OCI-LY3 (cell line): ENCODE measurements at regions not wholly inside any gene's neighbourhood (a gene's known extent, or its start where the extent isn't known, plus 50 kb on each side); places are given as distances from the start of the nearest gene placed in this dataset.

ENCODE experiments used
- EZH2phosphoT487 ChIP-seq: fragments of 200-600 bp; shearing (Covaris generic); IDR thresholded peaks from 2 replicates; pipeline ENCODE4 v1.6.1; 2018; ENCODE audit warnings: antibody characterized with exemption, mixed run types, low read depth
- TF ChIP-seq, protein P1 (sequence below): fragments of 200-600, 300-600 bp; sonication (generic); IDR thresholded peaks from 2 replicates; pipeline ENCODE4 v1.5.1; 2014; ENCODE audit warnings: antibody characterized with exemption, low read length, low read depth

DNA sequence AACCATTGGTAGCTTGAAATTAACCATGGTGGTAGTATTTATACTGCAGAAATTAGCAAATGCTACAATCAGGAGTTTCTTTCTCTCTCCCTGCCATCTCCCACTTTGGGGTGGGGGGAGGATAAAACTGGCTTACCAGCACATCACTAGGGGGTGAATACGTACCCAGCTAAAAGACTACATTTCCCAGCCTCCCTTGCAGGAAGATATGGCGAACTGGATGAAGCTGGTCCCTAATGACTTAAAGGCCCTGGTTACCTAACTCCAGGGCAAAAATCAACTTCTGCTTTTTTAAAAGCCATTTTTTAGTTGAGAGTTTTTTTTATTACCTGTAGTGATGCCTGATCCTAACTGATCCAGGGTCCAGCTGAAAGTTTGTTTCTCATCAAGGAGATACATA lies 70.3 kb upstream of the RAB12 start:
- TF ChIP-seq, protein P1, sequence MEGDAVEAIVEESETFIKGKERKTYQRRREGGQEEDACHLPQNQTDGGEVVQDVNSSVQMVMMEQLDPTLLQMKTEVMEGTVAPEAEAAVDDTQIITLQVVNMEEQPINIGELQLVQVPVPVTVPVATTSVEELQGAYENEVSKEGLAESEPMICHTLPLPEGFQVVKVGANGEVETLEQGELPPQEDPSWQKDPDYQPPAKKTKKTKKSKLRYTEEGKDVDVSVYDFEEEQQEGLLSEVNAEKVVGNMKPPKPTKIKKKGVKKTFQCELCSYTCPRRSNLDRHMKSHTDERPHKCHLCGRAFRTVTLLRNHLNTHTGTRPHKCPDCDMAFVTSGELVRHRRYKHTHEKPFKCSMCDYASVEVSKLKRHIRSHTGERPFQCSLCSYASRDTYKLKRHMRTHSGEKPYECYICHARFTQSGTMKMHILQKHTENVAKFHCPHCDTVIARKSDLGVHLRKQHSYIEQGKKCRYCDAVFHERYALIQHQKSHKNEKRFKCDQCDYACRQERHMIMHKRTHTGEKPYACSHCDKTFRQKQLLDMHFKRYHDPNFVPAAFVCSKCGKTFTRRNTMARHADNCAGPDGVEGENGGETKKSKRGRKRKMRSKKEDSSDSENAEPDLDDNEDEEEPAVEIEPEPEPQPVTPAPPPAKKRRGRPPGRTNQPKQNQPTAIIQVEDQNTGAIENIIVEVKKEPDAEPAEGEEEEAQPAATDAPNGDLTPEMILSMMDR, result no peak
- no peak for TF ChIP-seq EZH2phosphoT487
